Esophagus squamous epithelium (tissue), 5 donors: ENCODE measurements at regions not wholly inside any gene's neighbourhood (a gene's known extent, or its start where the extent isn't known, plus 50 kb on each side); places are given as distances from the start of the nearest gene placed in this dataset.

Source experiments
- DNase-seq: peaks from one replicate; lab custom pipeline; 2025; lab: John Stamatoyannopoulos, UW
- H3K27ac ChIP-seq, 4 donors: fragments of 200-600 bp; sonication (generic); one replicate each; pipeline ENCODE4 v1.5.1; 2016 to 2019; ENCODE audit warnings: mild to moderate bottlenecking in 1 of 4
- H3K27me3 ChIP-seq, 4 donors: fragments of 200-600 bp; sonication (generic); 1 replicate in 3 of 4; 2 replicates in 1 of 4; pipeline versions ENCODE4 v1.5.1 to v1.6.0; 2017 to 2021; ENCODE audit warnings: antibody characterized with exemption in 1 of 4
- H3K36me3 ChIP-seq, 3 donors: fragments of 200-600 bp; sonication (generic); one replicate each; pipeline ENCODE4 v1.5.1; 2016 to 2019
- H3K4me1 ChIP-seq, 3 donors: fragments of 200-600 bp; sonication (generic); one replicate each; pipeline ENCODE4 v1.5.1; 2017 to 2019
- H3K4me3 ChIP-seq, 4 donors: fragments of 200-600 bp; sonication (generic); 1 replicate in 3 of 4; 2 replicates in 1 of 4; pipeline ENCODE4 v1.5.1; 2016 to 2019; ENCODE audit warnings: mild to moderate bottlenecking in 2 of 4, moderate library complexity in 1 of 4
- H3K9me3 ChIP-seq, 3 donors: fragments of 200-600 bp; sonication (generic); one replicate each; pipeline ENCODE4 v1.5.1; 2016 to 2019
- CTCF ChIP-seq, 6 experiments: fragments of 450-650 bp in 4 of 6; fragments of 200-600 bp in 2 of 6; sonication (generic) in 2 of 6; IDR thresholded peaks; one replicate each; pipeline ENCODE4 v1.5.1; 2016 to 2019; ENCODE audit warnings: antibody characterized with exemption in 6 of 6, mild to moderate bottlenecking in 4 of 6, moderate library complexity in 4 of 6
- POLR2A ChIP-seq, 4 donors: fragments of 450-650 bp; IDR thresholded peaks; one replicate each; pipeline ENCODE4 v1.6.1; 2017; ENCODE audit warnings: antibody characterized with exemption in 4 of 4, mild to moderate bottlenecking in 4 of 4, moderate library complexity in 3 of 4
- WGBS, 2 donors: methylation state at CpG; one replicate each; pipeline ENCODE4 v1.1.5; 2018; 5-methylcytosine and 5-hydroxymethylcytosine counted together
- intact Hi-C: fragments of 100-400 bp; cut with DNase I; formaldehyde crosslinking; loops from one replicate; pipeline ENCODE4 v1.15.0; 2022
- donor health status: DM: yes; HTN: yes; CAD: no.

GRCh38 chr16:63690961-63691360 is 1430.9 kb downstream of the CDH11 start:
- intact Hi-C loops, result no loop called here
- Histone ChIP-seq H3K4me1 (no peaks in the 10 kb centered on the region), H3K27ac (no peak overlapping the region), H3K4me3 (no peak overlapping the region), H3K27me3 (no peaks in the 10 kb centered on the region), H3K9me3 (no peaks in the 10 kb centered on the region), H3K36me3 (no peaks in the 10 kb centered on the region)
- DNase-seq, result no peak
- no peak for TF ChIP-seq POLR2A (IDR thresholded peaks at IDR 0.05)
- no peak for TF ChIP-seq CTCF (IDR thresholded peaks at IDR 0.05)
- 66 to 72% methylated on average over 6 to 7 of the region's 7 CpGs for WGBS, 2 donors

- intact Hi-C loops, result no loop called here
- H3K9me3 ChIP-seq, result no peaks in the 10 kb centered on the region
- H3K27ac ChIP-seq, result no peak overlapping the region
- DNase-seq, result no peak
- H3K4me3 ChIP-seq, result no peak overlapping the region
- 70 to 78% methylated on average over 7 of the region's 7 CpGs for whole genome bisulfite sequencing, 2 donors
- no peaks in the 10 kb centered on the region for H3K36me3 ChIP-seq
- H3K4me1 ChIP-seq, result no peaks in the 10 kb centered on the region
- TF ChIP-seq CTCF (IDR thresholded peaks at IDR 0.05) (no peak), POLR2A (IDR thresholded peaks at IDR 0.05) (no peak)
- no peaks in the 10 kb centered on the region for H3K27me3 ChIP-seq
Measured at GRCh38 chr16:63690267-63690666, 1431.6 kb downstream of the CDH11 start.

GRCh38 chr16:63689068-63689467 is 1432.8 kb downstream of the CDH11 start:
- Histone ChIP-seq H3K27me3 (no peaks in the 10 kb centered on the region), H3K36me3 (no peaks in the 10 kb centered on the region), H3K4me3 (no peak overlapping the region), H3K9me3 (no peaks in the 10 kb centered on the region), H3K27ac (no peak overlapping the region), H3K4me1 (no peaks in the 10 kb centered on the region)
- WGBS, 2 donors, result 71 to 72% methylated on average over 4 of the region's 4 CpGs
- intact Hi-C loops, result no loop called here
- TF ChIP-seq CTCF (IDR thresholded peaks at IDR 0.05), result no peak
- no peak for TF ChIP-seq POLR2A (IDR thresholded peaks at IDR 0.05)
- DNase-seq, result no peak

GRCh38 chr16:63684149-63685101 is 1437.4 kb downstream of the CDH11 start:
- no peaks in the 10 kb centered on the region for H3K9me3 ChIP-seq
- intact Hi-C loops, result no loop called here
- H3K27ac ChIP-seq, result no peak overlapping the region
- H3K36me3 ChIP-seq, result no peaks in the 10 kb centered on the region
- H3K27me3 ChIP-seq, result no peaks in the 10 kb centered on the region
- H3K4me3 ChIP-seq, result no peak overlapping the region
- no peak for TF ChIP-seq POLR2A (IDR thresholded peaks at IDR 0.05)
- no peak for TF ChIP-seq CTCF (IDR thresholded peaks at IDR 0.05)
- no peaks in the 10 kb centered on the region for H3K4me1 ChIP-seq
- WGBS, 2 donors, result 69 to 84% methylated on average over 6 to 7 of the region's 8 CpGs
- no peak for DNase-seq

GRCh38 chr16:63682844-63683243 is 1439.0 kb downstream of the CDH11 start:
- H3K27me3 ChIP-seq, result no peaks in the 10 kb centered on the region
- intact Hi-C loops, result no loop called here
- H3K36me3 ChIP-seq, result no peaks in the 10 kb centered on the region
- no peak overlapping the region for H3K4me3 ChIP-seq
- H3K27ac ChIP-seq, result no peak overlapping the region
- H3K4me1 ChIP-seq, result no peaks in the 10 kb centered on the region
- DNase-seq, result no peak
- no peaks in the 10 kb centered on the region for H3K9me3 ChIP-seq
- WGBS, 2 donors, result 54 to 75% methylated on average over 3 of the region's 3 CpGs
- no peak for TF ChIP-seq POLR2A (IDR thresholded peaks at IDR 0.05)
- no peak for TF ChIP-seq CTCF (IDR thresholded peaks at IDR 0.05)
